Effector memory CD8-positive, alpha-beta T cell (primary cell): ENCODE measurements at regions not wholly inside any gene's neighbourhood (a gene's known extent, or its start where the extent isn't known, plus 50 kb on each side); places are given as distances from the start of the nearest gene placed in this dataset.
"Not testable (repeated sequence)": the region's sequence is repeated elsewhere in the genome, so short reads cannot be mapped to it uniquely, and the experiment has no call there.

Experiments used
- ATAC-seq: fragments of 150-1000 bp; cut with Tn5 transposase; replicated peaks from 2 replicates; pipeline ENCODE4 v1.10.0; 2021; ENCODE audit warnings: mild to moderate bottlenecking, moderate library complexity
- DNase-seq, 3 experiments: peaks; one replicate each; pipeline ENCODE4 v3.0.0; 2021
- H3K27ac Mint-ChIP-seq, 2 donors: one replicate each; pipeline ENCODE4 v1.8.0; 2022; ENCODE audit warnings: mild to moderate bottlenecking in 2 of 2, mixed read lengths in 2 of 2, moderate library complexity in 2 of 2
- H3K27me3 Mint-ChIP-seq, 2 donors: one replicate each; pipeline ENCODE4 v1.8.0; 2022; ENCODE audit warnings: mixed read lengths in 2 of 2
- H3K36me3 Mint-ChIP-seq: one replicate; pipeline ENCODE4 v1.8.0; 2022; ENCODE audit warnings: mild to moderate bottlenecking, moderate library complexity, mixed read lengths; ENCODE audit not compliant: insufficient read depth
- H3K4me1 Mint-ChIP-seq, 2 donors: one replicate each; pipeline ENCODE4 v1.8.0; 2022; ENCODE audit warnings: low read depth in 2 of 2, mixed read lengths in 2 of 2
- H3K4me3 Mint-ChIP-seq, 2 donors: one replicate each; pipeline ENCODE4 v1.8.0; 2022; ENCODE audit warnings: mild to moderate bottlenecking in 2 of 2, mixed read lengths in 2 of 2, moderate library complexity in 2 of 2
- H3K9me3 Mint-ChIP-seq, 2 donors: one replicate each; pipeline ENCODE4 v1.8.0; 2022; ENCODE audit warnings: mixed read lengths in 2 of 2

DNA sequence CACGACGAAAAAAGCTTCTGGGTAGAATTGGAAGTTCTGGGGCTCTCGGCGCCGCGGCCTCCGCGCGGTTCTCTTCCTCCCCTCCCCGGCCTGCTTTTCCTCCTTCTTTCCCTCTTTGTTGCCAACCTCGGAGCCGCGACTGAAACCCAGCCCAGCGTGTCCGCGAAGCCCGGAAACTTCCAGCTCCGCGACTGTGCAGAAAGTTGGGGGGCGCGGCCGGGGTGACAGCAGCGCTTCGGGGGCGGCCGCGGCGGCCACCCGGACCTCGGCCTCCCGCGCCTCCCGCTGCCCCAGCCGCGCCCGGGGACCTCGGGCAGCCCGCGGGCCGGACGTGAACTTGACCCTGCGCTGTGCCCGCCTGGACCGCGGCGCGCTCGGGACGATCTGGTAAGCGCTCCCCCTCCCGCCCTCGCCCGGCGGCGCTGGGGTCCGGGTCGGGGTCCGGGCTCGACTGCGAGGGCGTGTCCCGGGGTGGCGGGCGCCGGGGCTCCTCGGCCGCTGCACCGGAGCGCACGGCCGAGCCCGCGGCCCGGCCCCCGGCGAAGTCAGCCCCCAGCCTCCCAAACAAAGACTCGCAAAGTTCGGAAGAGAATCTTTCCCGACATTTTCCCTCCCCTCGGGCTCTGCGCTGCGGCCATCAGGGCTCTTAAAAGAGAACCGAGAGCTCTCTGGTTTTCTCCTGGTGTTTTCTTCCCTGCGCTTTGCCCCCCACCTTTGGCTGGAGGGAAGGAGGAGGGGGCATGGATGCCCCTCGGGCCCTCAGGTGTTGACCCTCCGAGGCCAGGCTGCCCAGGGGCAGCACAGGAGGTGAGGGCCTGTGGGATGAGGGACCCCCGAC, 67.9 kb upstream of the WNT7B start:
- Mint-ChIP-seq H3K4me3 (peak overlapping the region; percentile 72 to 82), H3K4me1 (peaks cover 0 to 5% of the 10 kb centered on the region in 2 donors), H3K9me3 (no peaks in the 10 kb centered on the region), H3K27ac (peak overlapping the region; percentile 75 to 80), H3K36me3 (no peaks in the 10 kb centered on the region), H3K27me3 (peaks cover 0 to 32% of the 10 kb centered on the region in 2 donors)
- DNase-seq (peak in 1 of 3 experiments; percentile 29), ATAC-seq (peak; percentile 37)

DNA sequence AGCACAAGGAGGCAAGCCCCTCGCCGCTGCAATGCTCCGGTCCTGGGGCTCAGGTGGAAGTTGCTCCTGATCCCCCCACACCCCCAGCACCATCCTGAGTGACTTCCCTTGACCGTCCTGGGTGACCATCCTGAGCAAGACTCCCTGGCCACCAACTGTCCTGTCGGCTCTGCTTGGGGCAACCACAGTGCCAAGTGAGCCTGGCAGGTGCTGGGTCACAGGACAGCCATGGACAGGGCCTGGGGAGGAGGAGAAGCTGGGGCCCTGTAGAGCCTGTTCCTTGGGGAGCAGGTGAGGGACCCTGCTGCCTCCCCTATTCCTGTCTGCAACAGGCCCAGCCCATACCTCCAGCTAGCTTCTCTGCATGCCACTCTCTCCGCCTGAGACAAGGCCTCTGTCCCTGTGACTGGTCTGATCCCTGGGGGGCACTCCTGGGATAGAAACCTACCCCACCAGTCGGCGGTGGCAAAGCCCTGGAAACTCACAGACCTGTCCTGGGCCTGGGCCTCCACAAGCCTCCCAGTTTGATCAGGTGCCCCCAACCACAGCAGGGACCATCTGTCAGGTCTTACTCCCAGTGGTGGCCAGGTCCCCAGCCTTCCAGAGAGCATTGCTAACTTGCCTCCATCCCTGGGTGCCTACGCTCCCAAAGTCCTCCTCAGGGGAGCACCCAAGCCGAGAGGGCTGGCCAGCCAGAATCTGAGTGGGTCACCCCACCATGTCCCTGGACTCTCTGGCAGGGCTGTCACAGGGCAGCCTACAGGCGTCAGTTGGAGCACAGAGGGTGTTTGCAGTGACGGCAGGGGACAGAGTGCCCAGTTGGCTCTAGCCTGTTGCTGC, 68.7 kb upstream of the WNT7B start:
- Mint-ChIP-seq H3K9me3 (no peaks in the 10 kb centered on the region), H3K27me3 (peaks cover 0 to 40% of the 10 kb centered on the region in 2 donors), H3K4me1 (peaks cover 0 to 5% of the 10 kb centered on the region in 2 donors), H3K36me3 (no peaks in the 10 kb centered on the region), H3K27ac (peak overlapping the region in 1 of 2 donors; percentile 44), H3K4me3 (peak overlapping the region; percentile 57 to 72)
- DNase-seq: no peak
- ATAC-seq: no peak

DNA sequence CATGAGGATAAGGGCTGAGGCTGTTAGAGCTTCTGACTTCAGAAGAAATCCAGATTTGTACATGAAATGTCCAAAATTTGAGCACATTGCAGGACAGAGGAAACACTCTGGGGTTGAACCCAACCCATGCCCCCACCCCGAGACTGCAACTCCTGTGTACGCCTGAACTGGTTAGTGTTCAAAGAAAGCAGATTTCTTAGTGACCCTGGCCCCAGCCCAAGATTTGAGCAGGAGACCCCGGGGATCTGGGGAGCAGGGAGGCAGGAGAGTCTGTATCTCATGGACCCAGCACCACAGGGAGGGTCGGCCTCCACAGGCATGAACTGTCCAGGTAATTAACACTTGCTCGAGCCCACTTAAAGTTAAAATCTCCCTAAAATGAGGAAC, 69.3 kb upstream of the WNT7B start:
- peak overlapping the region; percentile 6 to 72 for H3K4me3 Mint-ChIP-seq
- H3K36me3 Mint-ChIP-seq: no peaks in the 10 kb centered on the region
- H3K9me3 Mint-ChIP-seq: no peaks in the 10 kb centered on the region
- ATAC-seq: no peak
- H3K4me1 Mint-ChIP-seq: peaks cover 0 to 5% of the 10 kb centered on the region in 2 donors
- no peak for DNase-seq
- H3K27ac Mint-ChIP-seq: no peak overlapping the region
- peaks cover 0 to 42% of the 10 kb centered on the region in 2 donors for H3K27me3 Mint-ChIP-seq

DNA sequence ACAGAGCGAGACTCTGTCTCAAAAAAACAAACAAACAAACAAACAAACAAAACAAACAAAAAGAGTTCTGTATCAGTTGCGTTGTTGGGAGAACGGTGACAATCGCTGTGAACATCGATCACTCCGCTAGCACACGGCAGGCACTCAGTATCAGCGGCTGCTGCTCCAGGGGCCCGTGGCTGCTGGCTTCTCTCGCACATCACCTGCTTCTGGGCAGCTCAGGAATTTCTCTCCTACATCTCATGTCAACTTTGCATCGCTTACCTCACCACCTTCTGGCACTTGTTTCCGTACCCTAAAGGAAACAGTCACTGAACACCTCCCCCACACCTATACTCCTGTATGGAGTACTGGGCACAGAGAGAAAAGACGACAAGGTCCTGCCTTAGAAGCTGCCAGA, 70.3 kb upstream of the WNT7B start:
- no peak overlapping the region for H3K27ac Mint-ChIP-seq
- H3K9me3 Mint-ChIP-seq: no peaks in the 10 kb centered on the region
- no peaks in the 10 kb centered on the region for H3K36me3 Mint-ChIP-seq
- peaks cover 0 to 5% of the 10 kb centered on the region in 2 donors for H3K4me1 Mint-ChIP-seq
- ATAC-seq (no peak), DNase-seq (no peak)
- peaks cover 0 to 42% of the 10 kb centered on the region in 2 donors for H3K27me3 Mint-ChIP-seq
- no peak overlapping the region for H3K4me3 Mint-ChIP-seq

DNA sequence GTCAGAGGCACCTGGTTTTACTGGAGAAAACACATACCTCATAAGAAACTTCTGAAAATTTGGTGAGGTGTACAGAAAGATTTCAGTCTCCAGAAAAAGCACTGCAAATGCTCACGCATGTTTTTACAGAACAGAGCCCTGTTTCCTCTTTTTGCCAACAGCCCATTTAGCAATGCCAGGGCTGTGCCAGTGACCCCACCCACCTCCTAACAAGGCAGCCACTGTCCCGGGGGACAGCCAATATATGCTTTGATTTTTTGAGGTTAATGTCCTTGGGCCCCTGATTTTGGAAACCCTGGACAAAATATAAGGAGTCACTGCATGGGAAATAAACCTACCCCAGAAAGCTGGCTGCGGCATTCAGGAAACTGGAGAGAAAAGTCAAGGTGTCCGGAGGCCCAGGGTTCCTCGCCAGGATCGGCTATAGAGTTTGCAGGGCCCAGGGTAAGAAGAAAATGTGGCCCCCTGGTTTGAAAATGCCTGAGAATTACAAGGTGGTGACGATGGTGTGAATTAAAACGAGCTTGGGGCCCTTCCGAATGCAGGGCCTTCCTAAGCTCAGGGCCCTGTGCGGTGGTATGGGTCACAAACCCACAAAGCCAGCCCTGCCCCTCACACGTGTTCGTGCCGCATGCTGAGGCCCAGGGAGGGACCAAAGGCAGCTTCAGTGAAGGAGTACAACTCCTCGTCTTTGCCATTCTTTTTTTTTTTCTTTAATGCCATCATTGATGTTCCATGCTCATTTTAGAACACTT, 71.1 kb upstream of the WNT7B start:
- ATAC-seq (no peak), DNase-seq (no peak)
- H3K4me1 Mint-ChIP-seq: peaks cover 0 to 9% of the 10 kb centered on the region in 2 donors
- H3K27me3 Mint-ChIP-seq: peaks cover 0 to 49% of the 10 kb centered on the region in 2 donors
- H3K9me3 Mint-ChIP-seq: no peaks in the 10 kb centered on the region
- H3K4me3 Mint-ChIP-seq: no peak overlapping the region
- peaks cover 4% of the 10 kb centered on the region for H3K36me3 Mint-ChIP-seq
- no peak overlapping the region for H3K27ac Mint-ChIP-seq

DNA sequence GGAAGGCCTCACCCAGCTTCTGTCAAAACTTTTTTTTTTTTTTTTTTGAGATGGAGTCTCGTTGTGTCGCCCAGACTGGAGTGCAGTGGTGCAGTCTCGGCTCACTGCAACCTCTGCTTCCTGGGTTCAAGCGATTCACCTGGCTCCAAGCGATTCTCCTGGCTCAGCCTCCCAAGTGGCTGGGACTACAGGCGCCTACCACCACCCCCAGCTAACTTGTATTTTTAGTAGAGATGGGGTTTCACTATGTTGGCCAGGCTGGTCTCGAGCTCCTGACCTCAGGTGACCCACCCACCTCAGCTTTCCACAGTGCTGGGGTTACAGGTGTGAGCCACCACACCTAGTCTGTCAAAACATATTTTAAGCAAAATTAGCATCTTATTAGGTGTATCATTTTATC, 71.7 kb upstream of the WNT7B start:
- Mint-ChIP-seq H3K27me3 (peaks cover 0 to 44% of the 10 kb centered on the region in 2 donors), H3K4me1 (peaks cover 2 to 13% of the 10 kb centered on the region in 2 donors)
- not testable (repeated sequence) for H3K36me3 Mint-ChIP-seq, H3K4me3 Mint-ChIP-seq, H3K27ac Mint-ChIP-seq, ATAC-seq, H3K9me3 Mint-ChIP-seq, DNase-seq

DNA sequence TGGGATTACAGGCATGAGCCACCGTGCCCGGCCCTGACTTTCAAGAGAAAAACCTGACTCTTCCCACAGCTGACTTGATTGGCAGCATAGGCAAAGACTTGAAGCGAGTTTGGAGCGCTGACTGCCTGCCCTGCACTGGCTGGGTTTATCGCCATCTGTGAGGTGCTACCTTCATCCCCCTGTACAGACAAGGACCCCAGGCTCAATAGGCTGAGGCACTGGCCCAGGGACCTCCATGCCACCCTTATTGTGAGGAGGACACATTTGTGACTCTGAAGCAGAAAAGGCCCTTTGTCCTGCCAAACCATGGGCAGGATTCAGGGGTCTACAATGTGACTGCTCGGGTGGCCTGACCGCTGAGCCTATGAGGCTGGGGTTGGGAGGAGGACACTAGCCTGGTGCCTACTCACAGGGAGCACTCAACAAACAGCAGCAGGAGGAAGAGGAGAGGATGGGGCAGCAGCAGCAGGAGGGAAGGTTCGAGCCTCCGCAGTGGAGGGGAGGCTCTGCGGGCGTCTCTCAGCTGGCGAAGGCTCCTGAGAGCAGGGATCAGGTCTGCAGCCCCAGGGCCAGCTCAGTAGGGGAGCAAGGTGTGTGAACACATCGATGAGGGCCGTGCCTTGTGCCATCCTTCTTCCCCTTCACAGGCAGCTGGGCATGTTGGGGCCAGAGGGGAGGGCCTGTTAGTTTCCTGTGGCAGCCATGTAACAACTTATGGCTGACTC, 72.9 kb upstream of the WNT7B start:
- peaks cover 7% of the 10 kb centered on the region for H3K36me3 Mint-ChIP-seq
- H3K4me1 Mint-ChIP-seq: peaks cover 5 to 12% of the 10 kb centered on the region in 2 donors
- ATAC-seq: no peak
- no peak overlapping the region for H3K4me3 Mint-ChIP-seq
- peak overlapping the region; percentile 71 to 78 for H3K27ac Mint-ChIP-seq
- no peaks in the 10 kb centered on the region for H3K9me3 Mint-ChIP-seq
- H3K27me3 Mint-ChIP-seq: peaks cover 0 to 39% of the 10 kb centered on the region in 2 donors
- no peak for DNase-seq

DNA sequence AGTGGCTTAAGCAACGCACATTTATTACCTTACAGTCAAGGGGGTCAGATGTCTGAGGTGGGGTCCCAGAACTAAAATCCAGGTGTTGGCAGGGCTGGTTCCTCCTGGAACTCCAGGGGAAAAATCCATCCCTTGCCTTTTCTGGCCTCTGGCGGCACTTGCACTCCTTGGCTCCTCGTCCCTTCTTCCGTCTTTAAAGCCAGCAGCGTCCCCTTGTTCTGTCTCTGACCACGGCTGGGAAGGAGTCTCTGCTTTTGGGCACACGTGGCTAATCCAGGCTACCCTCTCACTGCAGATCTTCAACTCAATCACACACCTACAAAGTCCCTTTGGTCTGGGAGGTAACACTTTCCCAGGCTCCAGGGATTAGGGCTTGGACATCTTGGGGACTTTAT, 73.5 kb upstream of the WNT7B start:
- ATAC-seq: no peak
- Mint-ChIP-seq H3K27ac (peak overlapping the region; percentile 71 to 78), H3K4me3 (no peak overlapping the region), H3K4me1 (peaks cover 5 to 18% of the 10 kb centered on the region in 2 donors), H3K36me3 (peaks cover 7% of the 10 kb centered on the region), H3K27me3 (peaks cover 0 to 33% of the 10 kb centered on the region in 2 donors), H3K9me3 (no peaks in the 10 kb centered on the region)
- no peak for DNase-seq

DNA sequence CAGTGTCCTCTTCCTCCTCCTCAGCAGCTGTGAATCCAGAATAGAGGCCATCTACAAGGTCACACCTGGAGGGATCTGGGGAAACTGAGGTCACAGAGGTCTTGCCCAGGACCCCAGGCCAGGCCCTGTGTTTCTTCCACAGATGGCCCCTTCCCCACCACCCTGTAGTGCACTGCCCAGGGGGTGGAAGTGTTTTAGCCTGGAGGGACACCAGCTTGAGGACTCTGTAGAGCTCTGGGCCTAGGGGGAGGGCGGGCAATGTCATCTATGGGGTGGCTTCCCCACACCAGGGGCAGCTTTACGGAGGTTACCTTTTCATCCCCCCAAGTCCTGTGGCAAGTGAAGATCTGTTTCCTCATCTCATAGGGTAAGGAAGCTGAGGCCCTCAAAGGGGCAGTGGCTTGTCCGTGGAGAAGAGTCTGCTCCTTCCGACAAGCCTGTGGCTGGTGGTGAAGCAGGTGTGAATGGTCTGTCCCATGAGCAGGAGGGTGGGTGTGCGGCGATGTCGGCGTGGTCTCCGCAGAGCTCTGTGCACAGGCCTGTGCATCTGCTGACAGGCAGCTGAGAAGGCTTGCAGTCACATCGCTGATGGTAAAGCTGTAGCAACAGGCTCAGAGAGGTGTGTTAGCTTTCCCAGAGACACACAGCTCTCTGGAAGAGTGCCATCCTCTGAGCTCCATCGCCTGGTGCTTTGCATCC, 74.1 kb upstream of the WNT7B start:
- Mint-ChIP-seq H3K36me3 (peaks cover 7% of the 10 kb centered on the region), H3K27me3 (peaks cover 0 to 27% of the 10 kb centered on the region in 2 donors), H3K4me3 (peak overlapping the region in 1 of 2 donors; percentile 8), H3K4me1 (peaks cover 6 to 24% of the 10 kb centered on the region in 2 donors), H3K9me3 (no peaks in the 10 kb centered on the region), H3K27ac (peak overlapping the region; percentile 71 to 78)
- ATAC-seq: no peak
- no peak for DNase-seq

DNA sequence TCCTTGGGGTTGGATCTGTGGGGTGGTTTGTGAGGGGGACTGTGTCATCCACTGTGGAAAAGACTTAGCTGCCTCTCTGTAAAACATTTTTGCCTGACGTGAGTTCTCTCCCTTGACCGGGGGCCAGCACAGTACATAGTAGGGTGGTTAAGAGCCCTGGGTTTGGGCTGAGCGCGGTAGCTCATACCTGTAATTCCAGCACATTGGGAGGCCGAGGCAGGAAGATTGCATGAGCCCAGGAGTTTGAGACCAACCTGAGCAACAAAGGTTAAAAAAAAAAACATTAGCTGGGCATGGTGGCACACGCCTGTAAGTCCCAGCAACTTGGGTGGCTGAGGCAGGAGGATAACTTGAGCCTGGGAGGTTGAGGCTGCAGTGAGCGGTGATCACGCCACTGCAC, 74.7 kb upstream of the WNT7B start:
- ATAC-seq: no peak
- no peaks in the 10 kb centered on the region for H3K9me3 Mint-ChIP-seq
- peaks cover 6 to 26% of the 10 kb centered on the region in 2 donors for H3K4me1 Mint-ChIP-seq
- peak overlapping the region in 1 of 2 donors; percentile 8 for H3K4me3 Mint-ChIP-seq
- H3K27ac Mint-ChIP-seq: peak overlapping the region; percentile 71 to 78
- DNase-seq: no peak
- H3K27me3 Mint-ChIP-seq: peaks cover 0 to 21% of the 10 kb centered on the region in 2 donors
- peaks cover 7% of the 10 kb centered on the region for H3K36me3 Mint-ChIP-seq

DNA sequence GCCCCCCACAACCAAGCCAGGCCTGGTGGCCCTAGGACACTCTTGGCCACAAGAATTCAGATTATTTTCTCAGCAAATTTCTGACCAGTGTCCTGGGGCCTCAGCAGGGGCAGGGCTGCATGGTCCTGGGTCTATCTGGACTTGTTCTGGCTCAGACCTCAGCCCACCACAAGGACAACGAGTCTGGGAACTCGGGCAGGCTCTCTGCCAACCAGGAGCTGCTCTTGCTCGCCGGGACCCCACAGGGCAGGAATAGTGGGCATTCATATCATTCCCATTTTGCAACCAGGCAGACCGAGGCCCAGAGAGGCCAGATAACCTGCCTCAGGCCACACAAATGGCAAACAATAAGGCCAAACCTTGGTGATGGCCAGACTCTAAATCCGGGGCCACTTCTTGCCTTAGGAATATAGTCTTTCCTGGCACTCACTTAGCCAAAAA, 75.4 kb upstream of the WNT7B start:
- H3K27me3 Mint-ChIP-seq: peaks cover 0 to 21% of the 10 kb centered on the region in 2 donors
- DNase-seq (no peak), ATAC-seq (no peak)
- peaks cover 6 to 29% of the 10 kb centered on the region in 2 donors for H3K4me1 Mint-ChIP-seq
- H3K27ac Mint-ChIP-seq: peak overlapping the region; percentile 84 to 95
- H3K4me3 Mint-ChIP-seq: peak overlapping the region; percentile 80 to 93
- H3K36me3 Mint-ChIP-seq: peaks cover 7% of the 10 kb centered on the region
- no peaks in the 10 kb centered on the region for H3K9me3 Mint-ChIP-seq
